K562 (cell line): ENCODE measurements at regions not wholly inside any gene's neighbourhood (a gene's known extent, or its start where the extent isn't known, plus 50 kb on each side); places are given as distances from the start of the nearest gene placed in this dataset.
A peak's percentile ranks its signal among the peaks of the same experiment; 100 is the strongest.

Source experiments
- BRD9 ChIP-seq: fragments of 450-650 bp; IDR thresholded peaks from 2 replicates; pipeline ENCODE4 v1.6.1; 2018; ENCODE audit warnings: low read depth; ENCODE audit not compliant: partially characterized antibody
- CBX1 ChIP-seq: sonication (generic); IDR thresholded peaks from 2 replicates; pipeline ENCODE4 v1.6.1; 2016; ENCODE audit warnings: antibody characterized with exemption, low read depth, mild to moderate bottlenecking
- CBX3 ChIP-seq, 2 experiments: IDR thresholded peaks; 1 replicate in 1 of 2; 2 replicates in 1 of 2; pipeline ENCODE4 v1.6.1; 2012; ENCODE audit warnings: inconsistent platforms in 2 of 2, low read length in 2 of 2, borderline replicate concordance in 1 of 2, control low read depth in 1 of 2
- CBX5 ChIP-seq: IDR thresholded peaks from 2 replicates; pipeline ENCODE4 v1.6.1; 2014; ENCODE audit warnings: low read depth, borderline replicate concordance
- CHCHD3 ChIP-seq: fragments of 250-450 bp; sonication (Bioruptor Pico); IDR thresholded peaks from 2 replicates; pipeline ENCODE4 v2.1.2; 2022; ENCODE audit warnings: mild to moderate bottlenecking
- ETV6 ChIP-seq, 3 experiments: fragments of 150-350 bp in 1 of 3; sonication (generic) in 1 of 3; formaldehyde crosslinking in 1 of 3; IDR thresholded peaks; 2 replicates each; pipeline versions ENCODE4 v1.6.1 to v1.8.0; 2014 to 2022; ENCODE audit warnings: borderline replicate concordance in 2 of 3, low read depth in 2 of 3, antibody characterized with exemption in 1 of 3, low read length in 1 of 3, mild to moderate bottlenecking in 1 of 3, missing genetic modification reagents in 1 of 3
- HDAC1 ChIP-seq, 2 experiments: fragments of 450-650 bp; IDR thresholded peaks; 2 replicates each; pipeline ENCODE4 v1.6.1; 2016 to 2017; ENCODE audit warnings: inconsistent platforms in 1 of 2, mild to moderate bottlenecking in 1 of 2, moderate library complexity in 1 of 2
- JUN ChIP-seq, 2 experiments: sonication (generic) in 1 of 2; formaldehyde crosslinking in 1 of 2; IDR thresholded peaks; 2 replicates each; pipeline versions ENCODE4 v1.6.1 to v1.8.0; 2012 to 2022; ENCODE audit warnings: borderline replicate concordance in 2 of 2, mild to moderate bottlenecking in 2 of 2, improper control_type of control experiment in 1 of 2, low read depth in 1 of 2, low read length in 1 of 2, missing genetic modification reagents in 1 of 2
- MECOM ChIP-seq: fragments of 250-450 bp; sonication (Bioruptor Pico); IDR thresholded peaks from 2 replicates; pipeline ENCODE4 v1.8.0; 2022; ENCODE audit warnings: inconsistent platforms
- MTA2 ChIP-seq: fragments of 450-650 bp; IDR thresholded peaks from 2 replicates; pipeline ENCODE4 v1.6.1; 2016; ENCODE audit warnings: low read depth
- RFX7 ChIP-seq: fragments of 250-450 bp; sonication (Bioruptor Pico); IDR thresholded peaks from 2 replicates; pipeline ENCODE4 v1.5.1; 2021; ENCODE audit warnings: mild to moderate bottlenecking
- TAF1 ChIP-seq: IDR thresholded peaks from 2 replicates; pipeline ENCODE4 v1.6.1; 2011; ENCODE audit warnings: mild to moderate bottlenecking, low read length, moderate library complexity; ENCODE audit not compliant: insufficient read depth, control insufficient read depth, severe bottlenecking; ENCODE audit errors: extremely low read depth
- TRIM24 ChIP-seq, 2 experiments: fragments of 450-650 bp; IDR thresholded peaks; 2 replicates each; pipeline ENCODE4 v1.6.1; 2016
- ZC3H4 ChIP-seq: sonication (generic); formaldehyde crosslinking; IDR thresholded peaks from 2 replicates; pipeline ENCODE4 v1.9.0; 2021; ENCODE audit warnings: missing genetic modification reagents, borderline replicate concordance
- ZNF12 ChIP-seq: sonication (generic); formaldehyde crosslinking; IDR thresholded peaks from 2 replicates; pipeline ENCODE4 v1.4.0; 2020; ENCODE audit warnings: mild to moderate bottlenecking, missing genetic modification reagents
- ZNF165 ChIP-seq: fragments of 250-450 bp; sonication (Bioruptor Pico); IDR thresholded peaks from 2 replicates; pipeline ENCODE4 v1.4.0; 2020; ENCODE audit warnings: borderline replicate concordance
- ZNF668 ChIP-seq: fragments of 250-450 bp; sonication (Bioruptor Pico); IDR thresholded peaks from 2 replicates; pipeline ENCODE4 v1.8.0; 2022; ENCODE audit warnings: mild to moderate bottlenecking, inconsistent platforms
- ZNF77 ChIP-seq: fragments of 250-450 bp; sonication (Bioruptor Pico); IDR thresholded peaks from 2 replicates; pipeline ENCODE4 v1.5.0; 2020
- ZNF778 ChIP-seq: fragments of 450-650 bp; formaldehyde crosslinking; IDR thresholded peaks from 2 replicates; pipeline ENCODE4 v1.4.0; 2020; ENCODE audit warnings: mild to moderate bottlenecking, moderate library complexity
- TF ChIP-seq, protein P1 (sequence below), 2 experiments: fragments of 450-650 bp in 1 of 2; IDR thresholded peaks; 2 replicates each; pipeline ENCODE4 v1.6.1; 2011 to 2017; ENCODE audit warnings: low read depth in 2 of 2, antibody characterized with exemption in 1 of 2, borderline replicate concordance in 1 of 2, low read length in 1 of 2, mild to moderate bottlenecking in 1 of 2, mixed read lengths in 1 of 2; ENCODE audit not compliant: control insufficient read depth in 1 of 2
- TF ChIP-seq, protein P2 (sequence below): fragments of 200-800 bp; sonication (Bioruptor generic); IDR thresholded peaks from 2 replicates; pipeline ENCODE4 v1.6.1; 2017; ENCODE audit warnings: missing genetic modification characterization, missing compliant biosample characterization
- TF ChIP-seq, protein P3 (sequence below): IDR thresholded peaks from 2 replicates; pipeline ENCODE4 v1.6.1; 2014; ENCODE audit warnings: antibody characterized with exemption
- TF ChIP-seq, protein P4 (sequence below): fragments of 250-450 bp; sonication (Bioruptor Pico); IDR thresholded peaks from 2 replicates; pipeline ENCODE4 v1.4.0; 2020

DNA sequence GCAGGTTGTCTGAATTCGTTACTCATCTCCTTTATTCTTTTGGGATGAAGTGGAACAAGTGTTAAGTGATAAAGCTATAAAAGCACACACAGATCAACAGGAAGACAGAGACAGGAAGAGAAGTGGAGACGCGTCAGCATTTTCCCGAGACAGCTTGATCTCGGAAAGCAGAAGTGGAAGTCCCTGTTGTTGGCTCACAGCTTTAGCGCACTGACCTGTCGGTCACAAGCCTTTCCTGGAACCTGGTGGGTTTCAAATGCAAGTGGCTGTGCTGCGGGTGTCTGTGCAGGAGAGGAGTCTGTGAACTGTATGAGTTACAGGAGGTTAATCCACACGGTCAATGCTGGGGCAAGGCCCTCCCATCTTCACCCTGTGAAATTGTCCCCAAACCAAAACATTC is 116.6 kb upstream of the PELI1 start (continued):
- TF ChIP-seq, protein P1, sequence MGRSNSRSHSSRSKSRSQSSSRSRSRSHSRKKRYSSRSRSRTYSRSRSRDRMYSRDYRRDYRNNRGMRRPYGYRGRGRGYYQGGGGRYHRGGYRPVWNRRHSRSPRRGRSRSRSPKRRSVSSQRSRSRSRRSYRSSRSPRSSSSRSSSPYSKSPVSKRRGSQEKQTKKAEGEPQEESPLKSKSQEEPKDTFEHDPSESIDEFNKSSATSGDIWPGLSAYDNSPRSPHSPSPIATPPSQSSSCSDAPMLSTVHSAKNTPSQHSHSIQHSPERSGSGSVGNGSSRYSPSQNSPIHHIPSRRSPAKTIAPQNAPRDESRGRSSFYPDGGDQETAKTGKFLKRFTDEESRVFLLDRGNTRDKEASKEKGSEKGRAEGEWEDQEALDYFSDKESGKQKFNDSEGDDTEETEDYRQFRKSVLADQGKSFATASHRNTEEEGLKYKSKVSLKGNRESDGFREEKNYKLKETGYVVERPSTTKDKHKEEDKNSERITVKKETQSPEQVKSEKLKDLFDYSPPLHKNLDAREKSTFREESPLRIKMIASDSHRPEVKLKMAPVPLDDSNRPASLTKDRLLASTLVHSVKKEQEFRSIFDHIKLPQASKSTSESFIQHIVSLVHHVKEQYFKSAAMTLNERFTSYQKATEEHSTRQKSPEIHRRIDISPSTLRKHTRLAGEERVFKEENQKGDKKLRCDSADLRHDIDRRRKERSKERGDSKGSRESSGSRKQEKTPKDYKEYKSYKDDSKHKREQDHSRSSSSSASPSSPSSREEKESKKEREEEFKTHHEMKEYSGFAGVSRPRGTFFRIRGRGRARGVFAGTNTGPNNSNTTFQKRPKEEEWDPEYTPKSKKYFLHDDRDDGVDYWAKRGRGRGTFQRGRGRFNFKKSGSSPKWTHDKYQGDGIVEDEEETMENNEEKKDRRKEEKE (IDR thresholded peaks at IDR 0.05; ENCODE audit: borderline replicate concordance in 1 of 2, control insufficient read depth in 1 of 2, low read depth in 2 of 2, low read length in 1 of 2) = no peak
- no peak for TF ChIP-seq ZC3H4 (CRISPR knock-in tag)
- TF ChIP-seq MECOM (CRISPR knock-in tag) = no peak
- TF ChIP-seq CBX1 = no peak
- no peak for TF ChIP-seq ZNF778 (CRISPR knock-in tag)
- TF ChIP-seq, protein P2, sequence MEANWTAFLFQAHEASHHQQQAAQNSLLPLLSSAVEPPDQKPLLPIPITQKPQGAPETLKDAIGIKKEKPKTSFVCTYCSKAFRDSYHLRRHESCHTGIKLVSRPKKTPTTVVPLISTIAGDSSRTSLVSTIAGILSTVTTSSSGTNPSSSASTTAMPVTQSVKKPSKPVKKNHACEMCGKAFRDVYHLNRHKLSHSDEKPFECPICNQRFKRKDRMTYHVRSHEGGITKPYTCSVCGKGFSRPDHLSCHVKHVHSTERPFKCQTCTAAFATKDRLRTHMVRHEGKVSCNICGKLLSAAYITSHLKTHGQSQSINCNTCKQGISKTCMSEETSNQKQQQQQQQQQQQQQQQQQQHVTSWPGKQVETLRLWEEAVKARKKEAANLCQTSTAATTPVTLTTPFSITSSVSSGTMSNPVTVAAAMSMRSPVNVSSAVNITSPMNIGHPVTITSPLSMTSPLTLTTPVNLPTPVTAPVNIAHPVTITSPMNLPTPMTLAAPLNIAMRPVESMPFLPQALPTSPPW (CRISPR knock-in tag) = no peak
- no peak for TF ChIP-seq BRD9
- TF ChIP-seq ZNF165 (CRISPR knock-in tag) = no peak
- TF ChIP-seq CHCHD3 = no peak
- no peak for TF ChIP-seq TAF1
- TF ChIP-seq, protein P3, sequence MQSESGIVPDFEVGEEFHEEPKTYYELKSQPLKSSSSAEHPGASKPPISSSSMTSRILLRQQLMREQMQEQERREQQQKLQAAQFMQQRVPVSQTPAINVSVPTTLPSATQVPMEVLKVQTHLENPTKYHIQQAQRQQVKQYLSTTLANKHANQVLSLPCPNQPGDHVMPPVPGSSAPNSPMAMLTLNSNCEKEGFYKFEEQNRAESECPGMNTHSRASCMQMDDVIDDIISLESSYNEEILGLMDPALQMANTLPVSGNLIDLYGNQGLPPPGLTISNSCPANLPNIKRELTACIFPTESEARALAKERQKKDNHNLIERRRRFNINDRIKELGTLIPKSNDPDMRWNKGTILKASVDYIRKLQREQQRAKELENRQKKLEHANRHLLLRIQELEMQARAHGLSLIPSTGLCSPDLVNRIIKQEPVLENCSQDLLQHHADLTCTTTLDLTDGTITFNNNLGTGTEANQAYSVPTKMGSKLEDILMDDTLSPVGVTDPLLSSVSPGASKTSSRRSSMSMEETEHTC = no peak
- TF ChIP-seq, protein P4, sequence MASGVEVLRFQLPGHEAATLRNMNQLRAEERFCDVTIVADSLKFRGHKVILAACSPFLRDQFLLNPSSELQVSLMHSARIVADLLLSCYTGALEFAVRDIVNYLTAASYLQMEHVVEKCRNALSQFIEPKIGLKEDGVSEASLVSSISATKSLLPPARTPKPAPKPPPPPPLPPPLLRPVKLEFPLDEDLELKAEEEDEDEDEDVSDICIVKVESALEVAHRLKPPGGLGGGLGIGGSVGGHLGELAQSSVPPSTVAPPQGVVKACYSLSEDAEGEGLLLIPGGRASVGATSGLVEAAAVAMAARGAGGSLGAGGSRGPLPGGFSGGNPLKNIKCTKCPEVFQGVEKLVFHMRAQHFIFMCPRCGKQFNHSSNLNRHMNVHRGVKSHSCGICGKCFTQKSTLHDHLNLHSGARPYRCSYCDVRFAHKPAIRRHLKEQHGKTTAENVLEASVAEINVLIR (CRISPR knock-in tag) = no peak
- no peak for TF ChIP-seq RFX7
- no peak for TF ChIP-seq HDAC1 (IDR thresholded peaks at IDR 0.05)
- TF ChIP-seq CBX5 = no peak
- no peak for TF ChIP-seq ZNF77 (CRISPR knock-in tag)
- no peak for TF ChIP-seq TRIM24 (IDR thresholded peaks at IDR 0.05)
- peak in 1 of 2 experiments; percentile 82; a peak in 2 of 4 replicates for TF ChIP-seq ETV6 (IDR thresholded peaks at IDR 0.05; ENCODE audit: borderline replicate concordance in 1 of 2, low read depth in 2 of 2, low read length in 1 of 2)
- TF ChIP-seq ETV6 (CRISPR knock-in tag; IDR thresholded peaks at IDR 0.05; ENCODE audit: borderline replicate concordance) = no peak
- TF ChIP-seq ZNF668 (CRISPR knock-in tag) = no peak
- TF ChIP-seq ZNF12 (CRISPR knock-in tag) = no peak
- TF ChIP-seq JUN (IDR thresholded peaks at IDR 0.05; ENCODE audit: borderline replicate concordance, low read depth, low read length) = no peak
- TF ChIP-seq JUN (CRISPR knock-in tag; IDR thresholded peaks at IDR 0.05; ENCODE audit: borderline replicate concordance) = no peak
- no peak for TF ChIP-seq MTA2
- no peak for TF ChIP-seq CBX3 (IDR thresholded peaks at IDR 0.05; ENCODE audit: borderline replicate concordance in 1 of 2, low read length in 2 of 2)
